Panc1 (cell line): ENCODE measurements at regions not wholly inside any gene's neighbourhood (a gene's known extent, or its start where the extent isn't known, plus 50 kb on each side); places are given as distances from the start of the nearest gene placed in this dataset.
A peak's percentile ranks its signal among the peaks of the same experiment; 100 is the strongest.

Source experiments
- ATAC-seq: fragments of 200-7000 bp; cut with Tn5 transposase; 2 replicates; pipeline ENCODE4 v1.9.1; 2020; ENCODE audit warnings: mild to moderate bottlenecking, moderate library complexity
- BruUV-seq: library from RNA; stranded (reverse); fragments of 400-500 nt; replicated peaks from 2 replicates; lab custom pipeline; 2021; lab: Mats Ljungman, UMichigan
- CTCF ChIA-PET: fragments of 300-600 bp; sonication (Branson Sonifier 250); formaldehyde crosslinking; loops from one replicate; lab custom pipeline; 2022; ENCODE audit warnings: antibody characterized with exemption; lab: Charles Lee
- POLR2A ChIA-PET: fragments of 300-600 bp; sonication (Branson Sonifier 250); formaldehyde crosslinking; loops from one replicate; lab custom pipeline; 2022; ENCODE audit warnings: antibody characterized with exemption; lab: Charles Lee
- DNase-seq: peaks from one replicate; pipeline ENCODE4 v3.0.0-alpha.2; 2010; ENCODE audit warnings: low read depth, low spot score
- H3K27ac ChIP-seq: 2 replicates; pipeline ENCODE4 v1.5.1; 2011; ENCODE audit warnings: mild to moderate bottlenecking, low read length, inconsistent platforms
- H3K27me3 ChIP-seq: fragments of 200-500 bp; sonication (Bioruptor generic); 2 replicates; pipeline ENCODE4 v1.6.0; 2014; ENCODE audit warnings: low read length, inconsistent platforms; ENCODE audit not compliant: control insufficient read depth, insufficient read depth
- H3K36me3 ChIP-seq: fragments of 200-500 bp; sonication (Bioruptor generic); 2 replicates; pipeline ENCODE4 v1.5.1; 2014; ENCODE audit warnings: inconsistent platforms, mild to moderate bottlenecking, low read length, moderate library complexity; ENCODE audit not compliant: control insufficient read depth, insufficient read depth
- H3K4me1 ChIP-seq: 2 replicates; pipeline ENCODE4 v1.5.1; 2011; ENCODE audit warnings: inconsistent platforms, mild to moderate bottlenecking, low read length, moderate library complexity; ENCODE audit not compliant: control insufficient read depth, insufficient read depth
- H3K4me3 ChIP-seq, 2 experiments: 2 replicates each; pipeline ENCODE4 v1.5.1; 2011 to 2012; ENCODE audit warnings: low read depth in 2 of 2, low read length in 2 of 2, mild to moderate bottlenecking in 2 of 2, inconsistent platforms in 1 of 2, moderate library complexity in 1 of 2
- H3K9me3 ChIP-seq: fragments of 200-500 bp; sonication (Bioruptor generic); 2 replicates; pipeline ENCODE4 v1.5.1; 2014; ENCODE audit warnings: low read depth, mild to moderate bottlenecking, inconsistent platforms, low read length, moderate library complexity; ENCODE audit not compliant: control insufficient read depth, insufficient read depth
- CTCF ChIP-seq: fragments of 450-650 bp; IDR thresholded peaks from 2 replicates; pipeline ENCODE4 v1.5.1; 2017; ENCODE audit warnings: mild to moderate bottlenecking
- POLR2AphosphoS5 ChIP-seq: IDR thresholded peaks from 2 replicates; pipeline ENCODE4 v1.6.1; 2012; ENCODE audit warnings: mild to moderate bottlenecking, low read depth, low read length, moderate library complexity
- REST ChIP-seq, 2 experiments: IDR thresholded peaks; 2 replicates each; pipeline ENCODE4 v1.6.1; 2011 to 2012; ENCODE audit warnings: low read depth in 2 of 2, control low read depth in 1 of 2, low read length in 1 of 2, mild to moderate bottlenecking in 1 of 2, moderate library complexity in 1 of 2; ENCODE audit not compliant: insufficient read depth in 1 of 2
- SIN3A ChIP-seq: IDR thresholded peaks from 2 replicates; pipeline ENCODE4 v1.6.1; 2012; ENCODE audit warnings: low read depth, mild to moderate bottlenecking, low read length, moderate library complexity, borderline replicate concordance; ENCODE audit not compliant: insufficient read depth
- TCF7L2 ChIP-seq: IDR thresholded peaks from 2 replicates; pipeline ENCODE4 v1.6.1; 2011; ENCODE audit warnings: mild to moderate bottlenecking, low read depth, low read length, inconsistent platforms
- in situ Hi-C: cut with HindIII; loops from 2 replicates; pipeline ENCODE4 v1.10.0; 2016; ENCODE audit warnings: low sequenced_read_pairs, low pct_unique_long_range_greater_than_20kb
- intact Hi-C: fragments of 100-400 bp; cut with micrococcal nuclease; formaldehyde crosslinking; loops from one replicate; pipeline ENCODE4 v1.10.0; 2022; ENCODE audit not compliant: unreplicated experiment

- no peak overlapping the region for H3K4me3 ChIP-seq
- no TSS peak for BruUV-seq
- intact Hi-C loops = loop anchor here (10.0 kb wide), 1 partner anchor 482 kb away; no protein-coding TSS in a partner anchor
- DNase-seq = no peak
- no peak for TF ChIP-seq REST (IDR thresholded peaks at IDR 0.05; ENCODE audit: insufficient read depth in 1 of 2, low read depth in 2 of 2, low read length in 1 of 2)
- no peak for TF ChIP-seq SIN3A
- no peak for TF ChIP-seq POLR2AphosphoS5
- TF ChIP-seq TCF7L2 = no peak
- TF ChIP-seq CTCF = no peak
- in situ Hi-C loops = no loop called here
- ChIA-PET POLR2A (no interaction called here), CTCF (no interaction called here)
- H3K9me3 ChIP-seq = no peaks in the 10 kb centered on the region
- ATAC-seq = no peak
- no peaks in the 10 kb centered on the region for H3K27me3 ChIP-seq
- no peak overlapping the region for H3K27ac ChIP-seq
- H3K36me3 ChIP-seq = no peaks in the 10 kb centered on the region
- no peaks in the 10 kb centered on the region; the same call in 1 of the 2 replicates for H3K4me1 ChIP-seq
Measured at GRCh38 chr12:43286986-43287385, 265.0 kb downstream of the ADAMTS20 start.

- ATAC-seq (no peak), DNase-seq (no peak)
- Histone ChIP-seq H3K4me3 (no peak overlapping the region), H3K27ac (peak overlapping the region; percentile 29; the same call in 1 of the 2 replicates), H3K4me1 (no peaks in the 10 kb centered on the region; the same call in 1 of the 2 replicates), H3K36me3 (no peaks in the 10 kb centered on the region), H3K27me3 (no peaks in the 10 kb centered on the region), H3K9me3 (no peaks in the 10 kb centered on the region)
- CTCF ChIA-PET = no interaction called here
- POLR2A ChIA-PET = no interaction called here
- TF ChIP-seq REST (IDR thresholded peaks at IDR 0.05; ENCODE audit: insufficient read depth in 1 of 2, low read depth in 2 of 2, low read length in 1 of 2) (no peak), POLR2AphosphoS5 (no peak), TCF7L2 (no peak), SIN3A (no peak), CTCF (no peak)
- BruUV-seq = no TSS peak
- intact Hi-C loops (loop anchor here (10.0 kb wide), 1 partner anchor 480 kb away; no protein-coding TSS in a partner anchor), in situ Hi-C loops (no loop called here)
Measured at GRCh38 chr12:43285159-43285598, 266.8 kb downstream of the ADAMTS20 start.
